Endothelial cell (in vitro differentiated cells): ENCODE measurements at regions not wholly inside any gene's neighbourhood (a gene's known extent, or its start where the extent isn't known, plus 50 kb on each side); places are given as distances from the start of the nearest gene placed in this dataset.

Source experiments
- DNase-seq: peaks from one replicate; pipeline ENCODE4 v3.0.0; 2021; ENCODE audit warnings: low spot score
- H3K27ac Mint-ChIP-seq: one replicate; pipeline ENCODE4 v1.8.0; 2021; ENCODE audit warnings: mixed read lengths, inconsistent platforms; ENCODE audit not compliant: unreplicated experiment
- H3K27me3 Mint-ChIP-seq: one replicate; pipeline ENCODE4 v1.8.0; 2021; ENCODE audit warnings: mild to moderate bottlenecking, moderate library complexity, mixed read lengths, inconsistent platforms; ENCODE audit not compliant: unreplicated experiment
- H3K36me3 Mint-ChIP-seq: one replicate; pipeline ENCODE4 v1.8.0; 2021; ENCODE audit warnings: mild to moderate bottlenecking, low read depth, mixed read lengths, inconsistent platforms; ENCODE audit not compliant: unreplicated experiment
- H3K4me1 Mint-ChIP-seq: one replicate; pipeline ENCODE4 v1.8.0; 2021; ENCODE audit warnings: mild to moderate bottlenecking, mixed read lengths, inconsistent platforms; ENCODE audit not compliant: unreplicated experiment
- H3K4me3 Mint-ChIP-seq: one replicate; pipeline ENCODE4 v1.8.0; 2021; ENCODE audit warnings: mild to moderate bottlenecking, mixed read lengths, inconsistent platforms; ENCODE audit not compliant: unreplicated experiment
- H3K9me3 Mint-ChIP-seq: one replicate; pipeline ENCODE4 v1.8.0; 2021; ENCODE audit warnings: mixed read lengths, inconsistent platforms; ENCODE audit not compliant: unreplicated experiment
- TF ChIP-seq, protein P1 (sequence below): fragments of 200-600 bp; sonication (generic); IDR thresholded peaks from one replicate; pipeline ENCODE4 v1.5.0; 2021; ENCODE audit warnings: antibody characterized with exemption; ENCODE audit not compliant: unreplicated experiment

DNA sequence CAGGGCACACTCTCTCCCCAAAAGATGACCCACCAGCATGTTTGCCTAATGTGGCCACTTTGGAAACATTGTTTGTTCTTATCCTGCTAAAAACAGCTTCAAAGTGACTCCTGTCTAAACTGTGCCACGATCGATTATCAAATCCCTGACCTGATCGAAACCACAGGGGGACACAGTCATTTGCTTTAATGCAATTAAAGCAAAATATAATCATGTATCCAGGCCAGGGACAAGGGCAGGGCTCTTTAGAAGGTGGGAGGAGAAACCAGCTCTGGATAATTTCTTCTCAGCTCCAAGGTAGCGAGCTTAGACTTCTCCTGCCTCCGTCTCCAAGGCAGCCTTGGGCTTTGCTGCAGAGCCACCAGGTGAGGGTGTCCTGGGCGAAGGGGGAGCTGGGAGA lies 95.0 kb upstream of the HAND1 start:
- Mint-ChIP-seq H3K27ac (no peak overlapping the region), H3K9me3 (no peaks in the 10 kb centered on the region), H3K4me3 (no peak overlapping the region), H3K4me1 (peaks cover 12% of the 10 kb centered on the region), H3K27me3 (peaks cover 2% of the 10 kb centered on the region), H3K36me3 (no peaks in the 10 kb centered on the region)
- TF ChIP-seq, protein P1, sequence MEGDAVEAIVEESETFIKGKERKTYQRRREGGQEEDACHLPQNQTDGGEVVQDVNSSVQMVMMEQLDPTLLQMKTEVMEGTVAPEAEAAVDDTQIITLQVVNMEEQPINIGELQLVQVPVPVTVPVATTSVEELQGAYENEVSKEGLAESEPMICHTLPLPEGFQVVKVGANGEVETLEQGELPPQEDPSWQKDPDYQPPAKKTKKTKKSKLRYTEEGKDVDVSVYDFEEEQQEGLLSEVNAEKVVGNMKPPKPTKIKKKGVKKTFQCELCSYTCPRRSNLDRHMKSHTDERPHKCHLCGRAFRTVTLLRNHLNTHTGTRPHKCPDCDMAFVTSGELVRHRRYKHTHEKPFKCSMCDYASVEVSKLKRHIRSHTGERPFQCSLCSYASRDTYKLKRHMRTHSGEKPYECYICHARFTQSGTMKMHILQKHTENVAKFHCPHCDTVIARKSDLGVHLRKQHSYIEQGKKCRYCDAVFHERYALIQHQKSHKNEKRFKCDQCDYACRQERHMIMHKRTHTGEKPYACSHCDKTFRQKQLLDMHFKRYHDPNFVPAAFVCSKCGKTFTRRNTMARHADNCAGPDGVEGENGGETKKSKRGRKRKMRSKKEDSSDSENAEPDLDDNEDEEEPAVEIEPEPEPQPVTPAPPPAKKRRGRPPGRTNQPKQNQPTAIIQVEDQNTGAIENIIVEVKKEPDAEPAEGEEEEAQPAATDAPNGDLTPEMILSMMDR: no peak
- no peak for DNase-seq

DNA sequence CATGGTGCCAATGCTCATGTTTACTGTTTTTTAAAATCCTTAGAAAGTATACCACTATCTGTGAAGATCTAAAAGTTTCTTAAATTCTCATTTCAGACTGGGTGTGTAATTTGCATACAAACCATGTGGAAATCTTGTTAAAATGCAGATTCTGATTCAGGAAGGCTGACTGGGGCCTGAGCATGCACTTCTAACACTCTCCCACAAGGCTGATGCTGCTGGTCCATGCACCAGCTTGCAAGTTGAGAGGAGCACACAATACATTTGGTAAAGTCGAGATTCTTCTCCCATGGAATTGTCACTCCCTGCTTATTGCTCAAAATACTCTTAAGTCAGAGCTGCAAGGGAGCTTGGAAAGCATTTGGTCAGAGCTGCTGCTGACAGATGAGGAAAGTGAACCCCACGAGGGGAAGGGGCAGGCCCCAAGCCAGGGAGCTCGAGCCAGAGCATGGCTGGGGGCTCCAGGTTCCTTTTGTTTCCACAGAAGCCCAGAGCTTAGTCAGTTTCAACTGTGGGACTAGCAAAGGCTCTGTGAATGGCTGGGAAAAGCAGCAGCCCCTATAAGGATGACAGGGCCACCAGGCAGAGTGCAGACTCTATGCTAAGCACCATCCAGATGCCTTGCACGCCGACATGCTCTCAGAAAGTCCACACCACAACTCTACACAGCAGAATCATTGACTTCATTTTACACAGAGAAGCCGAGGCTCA lies 93.5 kb upstream of the HAND1 start:
- TF ChIP-seq, protein P1: no peak
- DNase-seq: no peak
- Mint-ChIP-seq H3K4me3 (no peak overlapping the region), H3K4me1 (peaks cover 12% of the 10 kb centered on the region), H3K9me3 (no peaks in the 10 kb centered on the region), H3K27me3 (peaks cover 2% of the 10 kb centered on the region), H3K36me3 (no peaks in the 10 kb centered on the region), H3K27ac (no peak overlapping the region)

DNA sequence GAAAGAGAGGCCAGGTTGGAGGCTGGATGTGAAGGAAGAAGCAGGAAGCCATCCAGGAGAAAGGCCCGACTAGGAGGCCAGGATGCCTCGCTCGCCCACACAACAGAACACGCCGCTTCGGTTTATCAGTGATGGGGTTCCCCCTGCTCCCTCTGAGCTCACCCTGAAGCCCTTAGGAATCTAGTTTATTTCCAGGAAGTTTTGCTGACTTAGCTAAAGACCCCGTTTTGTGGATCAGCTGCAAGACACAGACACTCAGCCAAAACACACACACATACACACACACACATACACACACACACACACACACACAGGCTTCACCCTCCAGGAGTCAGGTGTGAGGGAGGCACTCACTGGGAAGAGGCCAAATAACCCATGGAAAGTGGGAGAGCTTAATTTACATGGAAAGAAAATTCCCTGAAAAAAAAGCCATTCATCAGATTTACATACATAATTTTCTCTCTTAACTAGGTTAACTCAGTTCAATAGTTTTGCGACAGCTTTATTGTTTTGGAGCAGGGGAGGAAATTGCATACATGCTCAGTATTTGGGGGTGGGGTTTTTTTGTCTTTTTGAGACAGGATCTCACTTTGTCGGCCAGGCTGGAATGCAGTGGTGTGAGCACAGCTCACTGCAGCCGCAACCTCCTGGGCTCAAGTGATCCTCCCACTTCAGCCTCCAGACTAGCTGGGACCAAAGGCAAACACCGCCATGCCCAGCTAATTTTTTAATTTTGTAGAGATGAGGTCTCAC lies 92.7 kb upstream of the HAND1 start:
- no peaks in the 10 kb centered on the region for H3K9me3 Mint-ChIP-seq
- TF ChIP-seq, protein P1: no peak

DNA sequence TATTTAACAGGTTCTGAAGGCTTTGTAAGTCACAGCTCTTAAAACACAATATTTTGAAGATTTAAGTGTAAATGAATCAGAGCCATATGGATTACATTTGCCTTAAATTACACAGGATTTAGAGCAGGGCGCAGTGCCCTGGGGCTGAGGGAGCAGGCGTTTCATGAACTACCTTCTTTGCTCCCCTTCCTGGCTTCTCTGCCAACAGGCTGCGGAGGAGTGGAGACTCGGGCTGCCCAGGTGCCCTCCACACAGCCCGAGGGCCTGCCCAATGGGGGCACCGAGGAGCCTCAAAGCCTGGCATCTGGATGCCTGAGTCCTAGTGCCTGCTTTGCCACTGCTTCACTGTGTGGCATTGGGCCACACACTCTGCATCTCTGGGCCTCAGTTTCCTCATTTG lies 90.6 kb upstream of the HAND1 start:
- no peak for DNase-seq
- H3K4me1 Mint-ChIP-seq: peaks cover 5% of the 10 kb centered on the region
- H3K27ac Mint-ChIP-seq: no peak overlapping the region
- no peaks in the 10 kb centered on the region for H3K36me3 Mint-ChIP-seq
- H3K27me3 Mint-ChIP-seq: no peaks in the 10 kb centered on the region
- H3K4me3 Mint-ChIP-seq: no peak overlapping the region
- TF ChIP-seq, protein P1: no peak
- no peaks in the 10 kb centered on the region for H3K9me3 Mint-ChIP-seq

More for the DNA sequence above, 92.7 kb upstream of the HAND1 start:
- DNase-seq: no peak
- Mint-ChIP-seq H3K27me3 (no peaks in the 10 kb centered on the region), H3K4me1 (peaks cover 12% of the 10 kb centered on the region), H3K4me3 (no peak overlapping the region), H3K27ac (no peak overlapping the region), H3K36me3 (no peaks in the 10 kb centered on the region)

DNA sequence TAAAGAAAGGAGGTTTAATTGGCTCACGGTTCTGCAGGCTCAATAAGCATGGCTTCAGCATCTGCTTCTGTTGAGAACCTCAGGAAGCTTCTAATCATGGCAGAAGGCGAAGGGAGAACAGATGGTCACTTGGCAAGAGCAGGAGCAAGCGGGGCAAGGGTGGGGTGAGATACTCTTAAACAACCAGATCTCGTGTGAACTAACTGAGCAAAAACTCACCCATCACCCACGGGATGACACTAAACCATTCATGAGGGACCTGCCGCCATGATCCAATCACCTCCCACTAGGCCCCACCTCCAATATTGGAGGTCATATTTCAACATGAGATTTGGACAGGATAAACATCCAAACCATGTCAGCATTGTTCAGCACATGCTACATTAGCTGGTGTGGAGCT lies 89.1 kb upstream of the HAND1 start:
- DNase-seq: no peak
- H3K27me3 Mint-ChIP-seq: no peaks in the 10 kb centered on the region
- TF ChIP-seq, protein P1: no peak
- H3K4me3 Mint-ChIP-seq: no peak overlapping the region
- no peak overlapping the region for H3K27ac Mint-ChIP-seq
- H3K9me3 Mint-ChIP-seq: no peaks in the 10 kb centered on the region
- no peaks in the 10 kb centered on the region for H3K36me3 Mint-ChIP-seq
- H3K4me1 Mint-ChIP-seq: peaks cover 3% of the 10 kb centered on the region
